Heart right ventricle (tissue), 16 donors: ENCODE measurements at regions not wholly inside any gene's neighbourhood (a gene's known extent, or its start where the extent isn't known, plus 50 kb on each side); places are given as distances from the start of the nearest gene placed in this dataset.

ENCODE experiments used
- ATAC-seq, 8 donors: fragments of 200-7000 bp; cut with Tn5 transposase; one replicate each; pipeline ENCODE4 v1.9.1; 2020; ENCODE audit warnings: mild to moderate bottlenecking in 8 of 8, moderate library complexity in 8 of 8, moderate number of reproducible peaks in 1 of 8
- DNase-seq, 2 donors: peaks; one replicate each; pipeline ENCODE4 v3.0.0-alpha.2; 2020
- H3K27ac ChIP-seq, 10 donors: fragments of 200-600 bp; sonication (generic) in 2 of 10; one replicate each; pipeline versions ENCODE4 v1.5.0 to v1.8.0; 2020 to 2022; ENCODE audit warnings: mild to moderate bottlenecking in 3 of 10
- H3K27me3 ChIP-seq, 7 donors: fragments of 200-600 bp; one replicate each; pipeline ENCODE4 v1.8.0; 2021 to 2022; ENCODE audit warnings: mild to moderate bottlenecking in 2 of 7
- H3K36me3 ChIP-seq, 9 donors: fragments of 200-600 bp; sonication (generic) in 1 of 9; one replicate each; pipeline versions ENCODE4 v1.5.0 to v1.8.0; 2020 to 2022; ENCODE audit warnings: mild to moderate bottlenecking in 2 of 9
- H3K4me1 ChIP-seq, 9 donors: fragments of 200-600 bp; sonication (generic) in 1 of 9; one replicate each; pipeline versions ENCODE4 v1.5.0 to v1.8.0; 2020 to 2022; ENCODE audit warnings: mild to moderate bottlenecking in 4 of 9
- H3K4me3 ChIP-seq, 10 donors: fragments of 200-600 bp; sonication (generic) in 2 of 10; one replicate each; pipeline versions ENCODE4 v1.5.0 to v1.8.0; 2020 to 2022; ENCODE audit warnings: mild to moderate bottlenecking in 7 of 10, moderate library complexity in 2 of 10
- H3K9me3 ChIP-seq, 11 donors: fragments of 200-600 bp in 10 of 11; sonication (generic) in 2 of 11; one replicate each; pipeline versions ENCODE4 v1.5.0 to v1.8.0; 2013 to 2022; ENCODE audit warnings: mild to moderate bottlenecking in 2 of 11, control low read depth in 1 of 11, moderate library complexity in 1 of 11
- CTCF ChIP-seq, 9 donors: fragments of 200-600 bp; sonication (generic) in 2 of 9; IDR thresholded peaks; one replicate each; pipeline versions ENCODE4 v1.5.0 to v1.8.0; 2021 to 2022; ENCODE audit warnings: antibody characterized with exemption in 9 of 9, mild to moderate bottlenecking in 5 of 9, moderate library complexity in 1 of 9
- WGBS, 2 donors: extraction: QIAGEN DNeasy Blood & Tissue Kit; methylation state at CpG; one replicate each; pipeline ENCODE4 v1.1.7; 2013; ENCODE audit warnings: inconsistent platforms in 1 of 2; 5-methylcytosine and 5-hydroxymethylcytosine counted together
- intact Hi-C, 10 donors: fragments of 100-400 bp; cut with DNase I; formaldehyde crosslinking; loops; one replicate each; pipeline versions ENCODE4 v1.11.1 to v1.14.2; 2022
- donor health status: Arrhythmogenic right ventricular cardiomyopathy.
- donor health status: ischemic (EF 13 %, LVEDD 7.1; RV severe dilation, severe dysfunction).
- donor health status: healthy with polysubstance abuse.
- donor health status: DM: no; HTN: yes; CAD: no.
- donor health status: DM: no; HTN: no; CAD: no.
- donor health status: ischemic (EF 25% LVEDD 6.9; RV normal size, moderate dysfunction).
- donor health status: ischemic (EF 25% LVEDD 5.7; RV mildly dilated, moderate dysfunction).
- donor health status: healthy.
- donor health status: DM: yes; HTN: yes; CAD: no.
- donor health status: Ischemic cardiomyopathy.
- donor health status: ischemic (EF 35%, LVEDD 5.7; RV mildly dilated, moderate dysfunction).
- donor health status: nonischemic (EF 11% LVEDD 7.7; RV severe dilation, severe dysfunction).
- donor health status: DM: yes; HTN: yes; CAD: no.
- donor health status: PGD.
- donor health status: ischemic (EF 29% LVEDD 5.4; RV normal size, mild dysfunction).
- donor health status: nonischemic (EF 23%, LVEDD 6.1; RV moderate dilation, normal function).

GRCh38 chr21:22314963-22315362 is 1316.8 kb downstream of the NCAM2 start:
- peaks cover 0 to 42% (median 4%) of the 10 kb centered on the region in 11 donors for H3K9me3 ChIP-seq
- no peaks in the 10 kb centered on the region for H3K4me1 ChIP-seq
- H3K4me3 ChIP-seq = no peak overlapping the region
- no peak for TF ChIP-seq CTCF (IDR thresholded peaks at IDR 0.05)
- intact Hi-C loops = no loop called here
- ATAC-seq (no peak), DNase-seq (no peak)
- H3K27ac ChIP-seq = no peak overlapping the region
- 69 to 71% methylated on average over 1 of the region's 1 CpG for WGBS, 2 donors
- H3K36me3 ChIP-seq = no peaks in the 10 kb centered on the region
- no peaks in the 10 kb centered on the region for H3K27me3 ChIP-seq

- no peak for TF ChIP-seq CTCF (IDR thresholded peaks at IDR 0.05)
- 76 to 90% methylated on average over 1 of the region's 1 CpG for WGBS, 2 donors
- Histone ChIP-seq H3K4me1 (no peaks in the 10 kb centered on the region), H3K27me3 (no peaks in the 10 kb centered on the region), H3K36me3 (no peaks in the 10 kb centered on the region), H3K4me3 (no peak overlapping the region), H3K9me3 (peaks cover 0 to 27% (median 8%) of the 10 kb centered on the region in 11 donors), H3K27ac (no peak overlapping the region)
- ATAC-seq = no peak
- no peak for DNase-seq
- intact Hi-C loops = no loop called here
These were observed 1321.2 kb downstream of the NCAM2 start for GRCh38 chr21:22319435-22319834.

- TF ChIP-seq CTCF (IDR thresholded peaks at IDR 0.05) = no peak
- intact Hi-C loops = no loop called here
- Histone ChIP-seq H3K27ac (no peak overlapping the region), H3K27me3 (no peaks in the 10 kb centered on the region), H3K4me1 (no peaks in the 10 kb centered on the region), H3K4me3 (no peak overlapping the region), H3K36me3 (no peaks in the 10 kb centered on the region), H3K9me3 (peaks cover 0 to 45% (median 0%) of the 10 kb centered on the region in 11 donors)
- ATAC-seq (no peak), DNase-seq (no peak)
- 43 to 60% methylated on average over 1 of the region's 1 CpG for WGBS, 2 donors
These were observed 1344.7 kb downstream of the NCAM2 start for GRCh38 chr21:22342889-22343288.

- Histone ChIP-seq H3K36me3 (no peaks in the 10 kb centered on the region), H3K27me3 (no peaks in the 10 kb centered on the region), H3K4me1 (no peaks in the 10 kb centered on the region), H3K27ac (no peak overlapping the region), H3K9me3 (peaks cover 0 to 41% (median 0%) of the 10 kb centered on the region in 11 donors), H3K4me3 (no peak overlapping the region)
- no peak for TF ChIP-seq CTCF (IDR thresholded peaks at IDR 0.05)
- DNase-seq = no peak
- intact Hi-C loops = no loop called here
- no peak for ATAC-seq
- 51 to 57% methylated on average over 2 of the region's 2 CpGs for WGBS, 2 donors
These were observed 1345.1 kb downstream of the NCAM2 start for GRCh38 chr21:22343303-22343702.

- no peak for DNase-seq
- Histone ChIP-seq H3K9me3 (peaks cover 0 to 41% (median 0%) of the 10 kb centered on the region in 11 donors), H3K27me3 (no peaks in the 10 kb centered on the region), H3K27ac (no peak overlapping the region), H3K36me3 (no peaks in the 10 kb centered on the region), H3K4me3 (no peak overlapping the region), H3K4me1 (no peaks in the 10 kb centered on the region)
- no peak for TF ChIP-seq CTCF (IDR thresholded peaks at IDR 0.05)
- ATAC-seq = no peak
- intact Hi-C loops = no loop called here
These were observed 1345.5 kb downstream of the NCAM2 start for GRCh38 chr21:22343721-22344120.
